Parathyroid adenoma (tissue), 2 donors: ENCODE measurements at regions not wholly inside any gene's neighbourhood (a gene's known extent, or its start where the extent isn't known, plus 50 kb on each side); places are given as distances from the start of the nearest gene placed in this dataset.

Experiments used
- H2AFZ ChIP-seq: fragments of 300-600 bp; sonication (generic); one replicate; pipeline ENCODE4 v1.7.0; 2017; ENCODE audit warnings: antibody characterized with exemption, mild to moderate bottlenecking
- H3K27ac ChIP-seq: fragments of 300-600 bp; sonication (generic); one replicate; pipeline ENCODE4 v1.7.0; 2017
- H3K27me3 ChIP-seq: fragments of 300-600 bp; sonication (generic); one replicate; pipeline ENCODE4 v1.7.0; 2017; ENCODE audit warnings: low read length; ENCODE audit not compliant: control insufficient read depth, insufficient read depth
- H3K36me3 ChIP-seq: fragments of 300-600 bp; sonication (generic); one replicate; pipeline ENCODE4 v1.7.0; 2017; ENCODE audit warnings: low read length; ENCODE audit not compliant: control insufficient read depth, insufficient read depth
- H3K4me1 ChIP-seq: fragments of 300-600 bp; sonication (generic); one replicate; pipeline ENCODE4 v1.7.0; 2017; ENCODE audit warnings: control low read depth
- H3K4me2 ChIP-seq: fragments of 300-600 bp; sonication (generic); one replicate; pipeline ENCODE4 v1.7.0; 2017; ENCODE audit warnings: low read length
- H3K4me3 ChIP-seq: fragments of 300-600 bp; sonication (generic); one replicate; pipeline ENCODE4 v1.7.0; 2017; ENCODE audit warnings: low read depth, low read length
- H3K79me2 ChIP-seq: fragments of 300-600 bp; sonication (generic); one replicate; pipeline ENCODE4 v1.7.0; 2017; ENCODE audit warnings: control low read depth
- H3K9ac ChIP-seq: fragments of 300-600 bp; sonication (generic); one replicate; pipeline ENCODE4 v1.7.0; 2017; ENCODE audit warnings: mild to moderate bottlenecking
- H3K9me3 ChIP-seq: fragments of 300-600 bp; sonication (generic); one replicate; pipeline ENCODE4 v1.7.0; 2017; ENCODE audit warnings: low read length; ENCODE audit not compliant: control insufficient read depth
- CTCF ChIP-seq: fragments of 300-600 bp; sonication (generic); IDR thresholded peaks from one replicate; pipeline ENCODE4 v1.7.0; 2017; ENCODE audit warnings: antibody characterized with exemption, mild to moderate bottlenecking
- donor health status: primary hyperparathyroidism.

- Histone ChIP-seq H3K9me3 (no peaks in the 10 kb centered on the region), H3K36me3 (no peaks in the 10 kb centered on the region), H3K4me1 (no peaks in the 10 kb centered on the region), H3K4me3 (no peak overlapping the region), H3K27me3 (no peaks in the 10 kb centered on the region), H2AFZ (no peak overlapping the region), H3K79me2 (no peaks in the 10 kb centered on the region), H3K9ac (no peak overlapping the region), H3K27ac (no peak overlapping the region), H3K4me2 (no peak overlapping the region)
- no peak for TF ChIP-seq CTCF
Measured at GRCh38 chr6:23323897-23324296, 754.5 kb downstream of the HDGFL1 start.

DNA sequence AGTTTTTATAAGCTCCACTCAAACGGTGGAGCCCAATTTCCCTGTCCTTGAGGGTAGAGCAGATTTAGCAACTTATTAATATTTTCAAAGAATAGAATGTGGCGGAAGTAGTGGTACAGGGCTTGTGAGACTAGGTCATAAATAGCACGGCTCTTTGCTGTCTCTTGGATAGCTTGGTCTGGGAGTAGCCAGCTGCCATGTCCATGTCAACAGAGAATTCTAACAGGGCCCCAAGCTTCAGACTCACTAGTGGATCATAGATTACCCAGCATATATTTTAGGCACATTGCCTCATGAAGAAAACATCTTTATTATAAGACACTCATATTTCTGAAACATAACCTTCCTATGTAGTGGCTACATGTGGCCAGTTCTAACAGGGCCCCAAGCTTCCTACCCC is 755.7 kb downstream of the HDGFL1 start:
- H3K4me3 ChIP-seq: no peak overlapping the region
- H3K27ac ChIP-seq: no peak overlapping the region
- H2AFZ ChIP-seq: no peak overlapping the region
- H3K79me2 ChIP-seq: no peaks in the 10 kb centered on the region
- no peaks in the 10 kb centered on the region for H3K9me3 ChIP-seq
- no peaks in the 10 kb centered on the region for H3K4me1 ChIP-seq
- TF ChIP-seq CTCF: no peak
- H3K27me3 ChIP-seq: no peaks in the 10 kb centered on the region
- no peak overlapping the region for H3K9ac ChIP-seq
- no peak overlapping the region for H3K4me2 ChIP-seq
- no peaks in the 10 kb centered on the region for H3K36me3 ChIP-seq

- H3K27me3 ChIP-seq: no peaks in the 10 kb centered on the region
- TF ChIP-seq CTCF: no peak
Measured at GRCh38 chr6:23327621-23328020, 758.3 kb downstream of the HDGFL1 start.

GRCh38 chr6:23329086-23329485 is 759.7 kb downstream of the HDGFL1 start:
- H3K4me2 ChIP-seq: no peak overlapping the region
- H3K36me3 ChIP-seq: no peaks in the 10 kb centered on the region
- TF ChIP-seq CTCF: no peak
- no peaks in the 10 kb centered on the region for H3K9me3 ChIP-seq
- no peak overlapping the region for H3K9ac ChIP-seq
- no peak overlapping the region for H3K4me3 ChIP-seq
- H3K79me2 ChIP-seq: no peaks in the 10 kb centered on the region
- no peaks in the 10 kb centered on the region for H3K4me1 ChIP-seq
- no peaks in the 10 kb centered on the region for H3K27me3 ChIP-seq
- no peak overlapping the region for H3K27ac ChIP-seq
- H2AFZ ChIP-seq: no peak overlapping the region

More at GRCh38 chr6:23327621-23328020, 758.3 kb downstream of the HDGFL1 start:
- no peak overlapping the region for H2AFZ ChIP-seq
- H3K4me1 ChIP-seq: no peaks in the 10 kb centered on the region
- no peaks in the 10 kb centered on the region for H3K79me2 ChIP-seq
- H3K36me3 ChIP-seq: no peaks in the 10 kb centered on the region
- no peak overlapping the region for H3K9ac ChIP-seq
- no peak overlapping the region for H3K4me3 ChIP-seq
- no peak overlapping the region for H3K27ac ChIP-seq
- H3K4me2 ChIP-seq: no peak overlapping the region
- H3K9me3 ChIP-seq: no peaks in the 10 kb centered on the region

DNA sequence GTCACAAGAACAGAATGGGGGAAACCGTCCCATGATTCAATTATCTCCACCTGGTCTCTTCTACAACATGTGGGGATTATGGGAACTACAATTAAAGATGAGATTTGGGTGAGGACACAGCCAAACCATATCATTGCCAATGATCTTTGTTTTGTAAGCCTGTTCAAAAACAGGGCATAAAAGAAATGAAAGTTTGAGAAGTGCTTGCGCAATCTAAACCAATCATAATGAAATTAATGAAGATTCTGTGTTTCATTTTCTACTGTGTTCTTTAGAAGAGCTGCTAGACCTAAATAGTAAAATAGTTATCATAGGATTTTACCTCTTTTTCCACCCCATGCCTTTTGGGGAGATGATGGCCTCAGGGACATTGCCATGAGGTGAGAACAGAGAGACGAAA is 761.3 kb downstream of the HDGFL1 start:
- TF ChIP-seq CTCF: no peak
- Histone ChIP-seq H3K9ac (no peak overlapping the region), H3K36me3 (no peaks in the 10 kb centered on the region), H3K79me2 (no peaks in the 10 kb centered on the region), H2AFZ (no peak overlapping the region), H3K27me3 (no peaks in the 10 kb centered on the region), H3K4me3 (no peak overlapping the region), H3K4me2 (no peak overlapping the region), H3K27ac (no peak overlapping the region), H3K9me3 (no peaks in the 10 kb centered on the region), H3K4me1 (no peaks in the 10 kb centered on the region)
